Dendritic cell treated with granulocyte-macrophage colony-stimulating factor and Interleukin-4, amounts not matched to agents 40 ng/mL and 50 ng/mL, for 4 days (primary cell): ENCODE measurements at regions not wholly inside any gene's neighbourhood (a gene's known extent, or its start where the extent isn't known, plus 50 kb on each side); places are given as distances from the start of the nearest gene placed in this dataset.

Experiments used
- H3K27ac Mint-ChIP-seq: one replicate; pipeline ENCODE4 v1.8.0; 2022; ENCODE audit warnings: mild to moderate bottlenecking, mixed read lengths
- H3K27me3 Mint-ChIP-seq: one replicate; pipeline ENCODE4 v1.8.0; 2022; ENCODE audit warnings: mild to moderate bottlenecking, mixed read lengths
- H3K36me3 Mint-ChIP-seq: one replicate; pipeline ENCODE4 v1.8.0; 2022; ENCODE audit warnings: low read depth, mixed read lengths
- H3K4me1 Mint-ChIP-seq: one replicate; pipeline ENCODE4 v1.8.0; 2022; ENCODE audit warnings: low read depth, mixed read lengths
- H3K4me3 Mint-ChIP-seq: one replicate; pipeline ENCODE4 v1.8.0; 2022; ENCODE audit warnings: mild to moderate bottlenecking, moderate library complexity, mixed read lengths
- H3K9me3 Mint-ChIP-seq: one replicate; pipeline ENCODE4 v1.8.0; 2022; ENCODE audit warnings: mixed read lengths
- intact Hi-C: fragments of 100-400 bp; cut with micrococcal nuclease; formaldehyde crosslinking; loops from one replicate; pipeline ENCODE4 v1.15.0; 2022

DNA sequence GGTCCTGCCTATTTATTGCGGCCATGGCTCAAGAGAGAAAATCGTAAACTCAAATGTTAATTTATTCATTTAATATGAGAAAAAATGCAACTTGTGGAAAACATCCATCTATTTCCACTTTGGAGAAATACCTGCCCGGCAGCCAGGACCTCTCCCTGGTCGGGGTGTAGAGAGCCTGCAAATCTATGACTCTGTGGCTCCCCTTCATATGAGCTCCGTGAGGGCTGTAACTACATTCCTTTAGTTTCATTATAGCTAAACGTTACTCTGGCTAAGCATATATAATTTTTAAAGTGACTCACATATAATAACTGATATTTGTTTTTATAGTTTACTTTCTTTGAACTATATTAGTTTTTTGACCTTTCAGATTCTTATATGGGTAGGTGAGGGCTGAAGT, 857.8 kb upstream of the FAT3 start:
- Mint-ChIP-seq H3K27me3 (no peaks in the 10 kb centered on the region), H3K27ac (no peak overlapping the region), H3K36me3 (no peaks in the 10 kb centered on the region), H3K4me1 (no peaks in the 10 kb centered on the region), H3K4me3 (no peak overlapping the region), H3K9me3 (no peaks in the 10 kb centered on the region)
- intact Hi-C loops, result no loop called here

DNA sequence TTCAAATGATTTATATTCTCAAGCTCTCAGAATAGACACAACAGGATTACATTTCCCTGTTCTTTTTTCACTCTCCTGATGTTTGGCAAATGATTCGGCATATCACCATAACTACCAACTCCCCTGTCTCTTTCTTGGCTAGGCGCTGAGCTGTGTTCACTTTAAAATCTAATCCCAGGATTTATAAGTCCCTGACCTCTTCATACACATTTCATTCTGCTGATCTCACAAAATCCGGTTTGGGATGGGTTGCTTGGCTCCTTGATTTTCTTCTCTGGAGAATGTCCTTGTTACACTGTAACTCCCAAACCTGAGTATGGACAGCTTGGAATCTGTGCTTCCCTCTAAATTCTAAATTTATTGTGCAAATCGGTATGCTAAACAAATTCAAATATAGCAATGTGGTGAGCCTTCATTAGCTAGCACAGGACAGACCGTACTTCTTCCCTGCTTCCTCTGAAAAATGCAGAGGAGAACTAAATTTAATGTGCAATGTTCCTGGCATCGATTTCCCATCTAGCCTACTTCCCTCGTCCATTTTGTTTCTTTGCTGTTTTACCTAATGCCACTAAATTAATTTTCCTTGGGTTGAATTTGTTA, 858.5 kb upstream of the FAT3 start:
- Mint-ChIP-seq H3K9me3 (no peaks in the 10 kb centered on the region), H3K27ac (no peak overlapping the region), H3K4me1 (no peaks in the 10 kb centered on the region), H3K27me3 (no peaks in the 10 kb centered on the region), H3K36me3 (no peaks in the 10 kb centered on the region), H3K4me3 (no peak overlapping the region)
- intact Hi-C loops, result no loop called here

DNA sequence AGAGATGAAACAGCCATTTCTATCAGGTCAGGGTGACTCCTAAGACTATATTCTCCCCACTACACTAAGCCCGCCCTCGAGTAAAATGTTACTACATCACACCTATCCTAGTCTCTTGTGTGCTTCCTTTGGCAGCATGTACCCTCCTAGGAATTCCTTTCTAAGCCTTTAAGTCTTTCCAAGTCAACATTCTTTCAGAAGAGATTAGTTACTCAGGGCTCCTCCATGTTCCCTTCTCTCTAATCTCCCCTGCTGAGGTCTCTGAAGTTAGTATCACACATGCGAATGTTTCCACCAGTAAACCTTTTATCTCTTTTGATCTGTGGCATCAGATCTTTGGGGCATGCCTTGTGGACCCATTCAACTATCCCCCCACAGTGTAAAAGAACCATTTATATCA, 873.7 kb upstream of the FAT3 start:
- intact Hi-C loops, result no loop called here
- no peak overlapping the region for H3K4me3 Mint-ChIP-seq
- H3K27me3 Mint-ChIP-seq, result no peaks in the 10 kb centered on the region
- no peaks in the 10 kb centered on the region for H3K4me1 Mint-ChIP-seq
- H3K9me3 Mint-ChIP-seq, result peaks cover 23% of the 10 kb centered on the region
- no peak overlapping the region for H3K27ac Mint-ChIP-seq
- no peaks in the 10 kb centered on the region for H3K36me3 Mint-ChIP-seq

- intact Hi-C loops, result no loop called here
- H3K4me3 Mint-ChIP-seq, result no peak overlapping the region
- peaks cover 7% of the 10 kb centered on the region for H3K9me3 Mint-ChIP-seq
- H3K27me3 Mint-ChIP-seq, result no peaks in the 10 kb centered on the region
- no peak overlapping the region for H3K27ac Mint-ChIP-seq
- H3K36me3 Mint-ChIP-seq, result no peaks in the 10 kb centered on the region
- no peaks in the 10 kb centered on the region for H3K4me1 Mint-ChIP-seq
Observed at GRCh38 chr11:91326751-91327150, 897.9 kb upstream of the FAT3 start.

DNA sequence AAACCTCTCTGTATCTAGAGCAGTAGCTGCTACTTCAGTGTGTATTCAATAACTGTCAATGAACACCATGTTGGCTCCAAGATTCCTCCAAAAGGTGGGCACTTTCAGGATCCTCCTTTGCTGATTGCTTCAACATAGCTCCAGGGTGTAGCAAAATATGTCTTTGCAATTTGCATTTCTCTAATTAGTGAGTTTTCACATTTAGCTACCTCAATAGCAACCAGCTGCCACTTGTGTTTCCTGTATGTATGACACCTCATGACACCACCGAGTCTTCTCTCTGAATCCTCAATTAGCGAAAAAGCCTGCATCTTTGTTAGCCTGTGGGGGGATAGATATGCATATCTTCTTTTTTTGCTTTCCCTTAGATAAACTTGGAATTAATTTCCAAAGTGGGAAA, 898.3 kb upstream of the FAT3 start:
- Mint-ChIP-seq H3K9me3 (peaks cover 7% of the 10 kb centered on the region), H3K27me3 (no peaks in the 10 kb centered on the region), H3K27ac (no peak overlapping the region), H3K36me3 (no peaks in the 10 kb centered on the region), H3K4me1 (no peaks in the 10 kb centered on the region), H3K4me3 (no peak overlapping the region)
- intact Hi-C loops, result no loop called here

GRCh38 chr11:91314521-91314920, 910.1 kb upstream of the FAT3 start:
- H3K4me1 Mint-ChIP-seq, result no peaks in the 10 kb centered on the region
- H3K9me3 Mint-ChIP-seq, result no peaks in the 10 kb centered on the region
- H3K36me3 Mint-ChIP-seq, result no peaks in the 10 kb centered on the region
- no peaks in the 10 kb centered on the region for H3K27me3 Mint-ChIP-seq
- H3K27ac Mint-ChIP-seq, result no peak overlapping the region
- H3K4me3 Mint-ChIP-seq, result no peak overlapping the region
- intact Hi-C loops, result no loop called here

GRCh38 chr11:91312541-91312940, 912.1 kb upstream of the FAT3 start:
- Mint-ChIP-seq H3K9me3 (no peaks in the 10 kb centered on the region), H3K27ac (no peak overlapping the region), H3K4me3 (no peak overlapping the region), H3K36me3 (no peaks in the 10 kb centered on the region), H3K27me3 (no peaks in the 10 kb centered on the region), H3K4me1 (no peaks in the 10 kb centered on the region)
- intact Hi-C loops, result no loop called here

DNA sequence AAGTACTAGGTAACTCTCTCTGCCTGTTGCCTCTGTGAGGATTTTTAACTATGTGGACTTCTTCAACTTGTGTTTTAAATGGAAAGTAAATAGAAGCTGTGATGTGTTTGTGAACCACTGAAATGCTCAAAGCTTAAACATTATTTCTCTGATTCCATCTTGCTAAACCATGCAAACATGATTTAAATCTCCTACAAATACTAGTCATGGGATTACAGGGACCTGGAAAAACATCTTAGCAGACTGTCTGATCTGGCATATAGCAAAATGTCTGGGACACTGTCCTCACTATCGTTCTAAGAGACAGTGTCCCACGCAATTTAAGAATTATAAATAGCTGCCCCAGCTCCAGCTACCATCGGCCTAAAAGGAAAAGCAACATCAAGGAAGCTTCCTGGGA, 914.5 kb upstream of the FAT3 start:
- Mint-ChIP-seq H3K27me3 (no peaks in the 10 kb centered on the region), H3K4me1 (no peaks in the 10 kb centered on the region), H3K27ac (no peak overlapping the region), H3K9me3 (no peaks in the 10 kb centered on the region), H3K4me3 (no peak overlapping the region), H3K36me3 (no peaks in the 10 kb centered on the region)
- intact Hi-C loops, result no loop called here

- Mint-ChIP-seq H3K27ac (no peak overlapping the region), H3K9me3 (no peaks in the 10 kb centered on the region), H3K4me1 (no peaks in the 10 kb centered on the region), H3K36me3 (no peaks in the 10 kb centered on the region), H3K4me3 (no peak overlapping the region), H3K27me3 (no peaks in the 10 kb centered on the region)
- intact Hi-C loops, result no loop called here
Observed at GRCh38 chr11:91308069-91308468, 916.5 kb upstream of the FAT3 start.

DNA sequence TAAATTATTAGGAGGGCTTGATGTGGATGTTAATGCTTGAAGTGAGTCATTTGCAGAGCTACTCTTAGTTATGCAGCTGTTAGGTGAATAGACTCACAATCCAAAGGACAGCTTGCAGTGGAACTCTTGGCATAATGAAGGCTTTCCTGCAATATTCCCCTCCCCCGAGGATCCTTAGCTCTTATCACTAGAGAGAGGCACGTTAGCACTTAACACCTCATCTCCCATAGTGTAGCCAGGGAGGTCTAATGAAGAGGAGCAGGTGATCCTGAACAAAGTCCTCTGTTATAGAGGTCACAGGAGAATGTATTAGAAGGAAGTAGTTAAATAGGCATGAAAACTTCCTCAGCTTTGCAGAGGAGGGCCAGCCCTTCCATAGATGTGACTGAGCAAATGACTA, 919.2 kb upstream of the FAT3 start:
- Mint-ChIP-seq H3K9me3 (no peaks in the 10 kb centered on the region), H3K4me1 (no peaks in the 10 kb centered on the region), H3K27ac (no peak overlapping the region), H3K27me3 (no peaks in the 10 kb centered on the region), H3K4me3 (no peak overlapping the region), H3K36me3 (no peaks in the 10 kb centered on the region)
- intact Hi-C loops, result no loop called here

DNA sequence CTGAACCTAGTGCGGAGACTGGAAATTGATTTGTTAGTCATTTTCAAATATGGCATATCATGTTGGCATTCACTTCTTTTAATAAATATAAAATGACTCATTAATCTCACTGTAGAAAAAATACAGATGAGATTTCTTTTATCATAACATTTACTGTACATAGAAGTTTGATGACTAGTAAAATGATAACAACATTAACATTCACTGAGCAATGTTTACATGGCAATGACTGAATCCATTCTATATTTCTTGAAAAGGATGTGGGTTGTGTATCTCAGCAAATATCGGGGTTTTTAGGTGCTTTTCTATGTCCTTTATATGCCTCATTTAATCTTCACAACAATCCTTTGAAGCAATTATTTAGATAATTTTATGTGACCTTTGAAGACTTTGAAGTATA, 920.9 kb upstream of the FAT3 start:
- H3K27ac Mint-ChIP-seq, result no peak overlapping the region
- H3K4me1 Mint-ChIP-seq, result no peaks in the 10 kb centered on the region

GRCh38 chr11:91299980-91300379, 924.6 kb upstream of the FAT3 start:
- no peak overlapping the region for H3K27ac Mint-ChIP-seq
- H3K4me1 Mint-ChIP-seq, result no peaks in the 10 kb centered on the region
- no peaks in the 10 kb centered on the region for H3K9me3 Mint-ChIP-seq
- intact Hi-C loops, result no loop called here
- H3K27me3 Mint-ChIP-seq, result no peaks in the 10 kb centered on the region
- H3K36me3 Mint-ChIP-seq, result no peaks in the 10 kb centered on the region
- no peak overlapping the region for H3K4me3 Mint-ChIP-seq

More for the DNA sequence above, 920.9 kb upstream of the FAT3 start:
- H3K4me3 Mint-ChIP-seq, result no peak overlapping the region
- no peaks in the 10 kb centered on the region for H3K27me3 Mint-ChIP-seq
- no peaks in the 10 kb centered on the region for H3K9me3 Mint-ChIP-seq
- no peaks in the 10 kb centered on the region for H3K36me3 Mint-ChIP-seq
- intact Hi-C loops, result no loop called here

DNA sequence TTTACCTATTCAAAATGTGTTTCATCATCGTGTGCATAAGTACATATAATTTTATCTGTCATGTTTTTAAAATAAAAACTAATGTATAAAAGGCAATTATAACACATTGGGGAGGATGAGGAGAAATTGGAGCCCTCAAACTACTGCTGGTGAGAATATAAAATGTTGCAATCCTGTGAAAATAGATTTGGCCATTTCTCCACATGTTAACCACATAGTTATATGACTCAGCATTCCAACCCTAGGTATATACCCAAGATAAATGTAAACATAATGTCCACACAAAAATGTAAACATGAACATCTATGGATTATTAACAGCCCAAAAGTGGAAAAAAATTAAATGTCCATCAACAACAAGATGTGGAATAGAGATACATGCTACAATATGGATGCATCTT, 928.0 kb upstream of the FAT3 start:
- Mint-ChIP-seq H3K36me3 (no peaks in the 10 kb centered on the region), H3K4me3 (no peak overlapping the region), H3K27me3 (no peaks in the 10 kb centered on the region), H3K27ac (no peak overlapping the region), H3K4me1 (no peaks in the 10 kb centered on the region), H3K9me3 (no peaks in the 10 kb centered on the region)
- intact Hi-C loops, result no loop called here

- H3K27ac Mint-ChIP-seq, result no peak overlapping the region
- H3K27me3 Mint-ChIP-seq, result no peaks in the 10 kb centered on the region
- H3K4me3 Mint-ChIP-seq, result no peak overlapping the region
Observed at GRCh38 chr11:91295591-91295990, 929.0 kb upstream of the FAT3 start.

DNA sequence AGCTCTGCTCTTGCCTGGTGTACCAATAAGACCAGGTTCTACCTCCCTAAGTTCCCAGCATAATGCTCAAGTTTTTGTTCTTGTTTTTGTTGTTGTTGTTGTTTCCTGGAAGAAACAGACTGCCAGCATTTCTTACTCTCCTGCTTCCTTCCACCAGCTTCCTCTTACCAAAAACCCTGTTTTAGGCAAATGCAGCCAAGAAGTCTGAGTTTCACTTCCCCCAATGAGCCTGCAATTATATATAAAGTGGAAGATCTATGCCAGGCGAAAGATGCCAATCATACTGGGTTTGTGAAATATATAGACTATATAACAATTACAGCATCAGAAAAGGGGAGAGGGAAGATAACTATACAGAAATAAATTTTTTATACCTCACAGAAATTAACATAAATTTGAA, 931.5 kb upstream of the FAT3 start:
- Mint-ChIP-seq H3K27me3 (no peaks in the 10 kb centered on the region), H3K36me3 (no peaks in the 10 kb centered on the region), H3K4me3 (no peak overlapping the region), H3K27ac (no peak overlapping the region), H3K9me3 (no peaks in the 10 kb centered on the region), H3K4me1 (no peaks in the 10 kb centered on the region)
- intact Hi-C loops, result no loop called here

More at GRCh38 chr11:91295591-91295990, 929.0 kb upstream of the FAT3 start:
- intact Hi-C loops, result no loop called here
- Mint-ChIP-seq H3K4me1 (no peaks in the 10 kb centered on the region), H3K36me3 (no peaks in the 10 kb centered on the region), H3K9me3 (no peaks in the 10 kb centered on the region)
